HepG2 (cell line): ENCODE measurements at regions not wholly inside any gene's neighbourhood (a gene's known extent, or its start where the extent isn't known, plus 50 kb on each side); places are given as distances from the start of the nearest gene placed in this dataset.

Experiments used
- EZH2 ChIP-seq: conservative IDR thresholded peaks from 2 replicates; pipeline ENCODE4 v1.6.1; 2012; ENCODE audit warnings: mild to moderate bottlenecking, low read depth, low read length, moderate library complexity
- GABPB1 ChIP-seq: IDR thresholded peaks from 2 replicates; pipeline ENCODE4 v1.6.1; 2016; ENCODE audit warnings: mild to moderate bottlenecking, missing genetic modification reagents, moderate library complexity, missing compliant biosample characterization
- HOXA7 ChIP-seq: sonication (generic); formaldehyde crosslinking; IDR thresholded peaks from 2 replicates; pipeline ENCODE4 v1.8.1; 2022; ENCODE audit warnings: mild to moderate bottlenecking, missing genetic modification reagents, moderate library complexity
- JUNB ChIP-seq: sonication (generic); formaldehyde crosslinking; IDR thresholded peaks from 2 replicates; pipeline ENCODE4 v1.8.0; 2022; ENCODE audit warnings: missing genetic modification reagents, mild to moderate bottlenecking, borderline replicate concordance
- SPEN ChIP-seq: sonication (generic); formaldehyde crosslinking; IDR thresholded peaks from 2 replicates; pipeline ENCODE4 v1.5.1; 2020; ENCODE audit warnings: low read depth, mild to moderate bottlenecking, missing genetic modification reagents
- STAT5B ChIP-seq: sonication (generic); formaldehyde crosslinking; IDR thresholded peaks from 2 replicates; pipeline ENCODE4 v1.4.0; 2020; ENCODE audit warnings: missing genetic modification reagents
- ZNF274 ChIP-seq: sonication (generic); formaldehyde crosslinking; IDR thresholded peaks from 2 replicates; pipeline ENCODE4 v1.5.1; 2020; ENCODE audit warnings: mild to moderate bottlenecking, missing genetic modification reagents
- ZNF619 ChIP-seq: sonication (generic); formaldehyde crosslinking; IDR thresholded peaks from 2 replicates; pipeline ENCODE4 v1.4.0; 2020; ENCODE audit warnings: mild to moderate bottlenecking, missing genetic modification reagents
- TF ChIP-seq, protein P1 (sequence below): sonication (generic); formaldehyde crosslinking; IDR thresholded peaks from 2 replicates; pipeline ENCODE4 v1.4.0; 2020; ENCODE audit warnings: mild to moderate bottlenecking, missing genetic modification reagents

DNA sequence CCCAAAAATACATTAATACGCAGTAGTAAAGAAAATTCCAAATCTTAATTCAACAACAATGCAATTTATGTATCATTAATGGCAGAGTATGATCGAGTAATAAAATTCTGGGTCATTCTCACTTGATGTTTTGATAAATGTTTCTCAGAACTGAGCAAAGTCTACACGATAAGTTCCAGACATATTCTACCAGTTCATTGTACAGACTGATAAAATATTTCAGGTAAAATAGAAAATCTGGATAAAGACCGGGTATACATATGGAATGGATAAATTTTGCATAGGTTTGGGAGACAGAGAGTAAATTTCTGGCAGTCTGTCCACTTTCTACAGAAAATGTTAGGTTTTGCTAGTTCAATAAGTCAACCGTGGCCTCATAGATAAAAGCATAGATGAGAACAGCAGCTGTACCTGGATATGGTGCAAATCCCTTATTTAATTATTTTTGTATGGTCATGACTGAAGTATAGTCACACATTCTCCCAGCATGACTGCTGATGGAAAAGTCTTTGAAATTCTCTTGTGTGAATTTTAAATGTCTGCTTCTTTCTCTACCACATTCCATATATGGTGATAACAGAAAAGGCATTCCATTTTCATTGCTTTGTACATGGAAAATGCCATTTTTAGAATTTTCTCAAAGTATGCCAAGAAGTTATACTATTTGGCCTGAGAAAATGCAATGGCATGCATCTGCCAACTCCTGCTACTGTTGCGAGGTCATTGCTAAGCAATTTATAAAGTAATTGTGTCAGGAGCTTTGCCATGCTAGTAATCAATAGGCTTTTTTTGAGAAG lies 301.9 kb upstream of the ARSJ start:
- no peak for TF ChIP-seq ZNF619
- TF ChIP-seq ZNF274 (CRISPR knock-in tag), result no peak
- TF ChIP-seq JUNB (CRISPR knock-in tag), result no peak
- no peak for TF ChIP-seq SPEN
- no peak for TF ChIP-seq STAT5B (CRISPR knock-in tag)
- no peak for TF ChIP-seq EZH2
- TF ChIP-seq, protein P1, sequence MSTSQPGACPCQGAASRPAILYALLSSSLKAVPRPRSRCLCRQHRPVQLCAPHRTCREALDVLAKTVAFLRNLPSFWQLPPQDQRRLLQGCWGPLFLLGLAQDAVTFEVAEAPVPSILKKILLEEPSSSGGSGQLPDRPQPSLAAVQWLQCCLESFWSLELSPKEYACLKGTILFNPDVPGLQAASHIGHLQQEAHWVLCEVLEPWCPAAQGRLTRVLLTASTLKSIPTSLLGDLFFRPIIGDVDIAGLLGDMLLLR, result no peak
- TF ChIP-seq GABPB1, result no peak
- no peak for TF ChIP-seq HOXA7 (CRISPR knock-in tag)
